ENCODE measurements at regions not wholly inside any gene's neighbourhood (a gene's known extent, or its start where the extent isn't known, plus 50 kb on each side); places are given as distances from the start of the nearest gene placed in this dataset.
"Not testable (repeated sequence)": the region's sequence is repeated elsewhere in the genome, so short reads cannot be mapped to it uniquely, and the experiment has no call there.

DNA sequence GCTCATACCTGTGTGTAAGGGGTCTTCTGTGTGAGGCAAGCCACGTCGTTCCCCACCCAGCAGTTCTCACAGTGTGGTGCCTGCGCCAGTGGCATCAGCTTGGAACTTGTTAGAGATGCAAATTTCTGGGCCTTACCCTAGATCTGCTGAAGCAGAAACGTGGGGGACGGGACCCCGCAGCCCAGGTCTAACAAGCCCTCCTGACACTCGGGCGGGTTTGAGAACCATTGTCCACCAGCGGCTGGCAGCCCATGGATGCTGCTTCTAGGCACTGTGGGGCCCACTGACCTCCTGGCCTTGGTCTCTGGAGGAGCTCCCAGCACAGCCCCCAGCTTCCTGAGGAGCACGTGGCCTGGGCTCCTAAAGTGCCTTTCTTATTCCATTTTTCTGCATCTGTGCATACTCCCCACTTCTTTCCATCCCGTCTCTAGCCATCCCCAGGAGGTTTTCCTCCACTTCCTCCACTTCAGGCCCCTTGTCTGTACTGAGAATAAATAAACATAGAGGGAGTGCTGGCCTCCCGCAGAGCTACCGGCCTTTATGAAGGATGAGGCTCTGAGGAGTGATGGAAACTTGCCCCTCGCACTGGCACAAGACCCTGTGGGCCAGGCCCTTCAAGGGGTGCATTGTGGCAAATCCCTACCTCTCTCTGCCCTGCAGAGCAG lies 94.3 kb downstream of the GALR1 start:
- no peak for TF ChIP-seq ARNT (IDR thresholded peaks at IDR 0.05)
- TF ChIP-seq BHLHE40 (IDR thresholded peaks at IDR 0.05; ENCODE audit: borderline replicate concordance) = no peak
- TF ChIP-seq TARDBP (IDR thresholded peaks at IDR 0.05) = no peak
- ChIA-PET POLR2A (no interaction called here), CTCF (interaction anchor here (1.0 kb wide), 1 partner anchor 359 kb away, joined by 3 read pairs; no protein-coding TSS in a partner anchor)
- DNase-seq (ENCODE audit: extremely low spot score) = no peak

DNA sequence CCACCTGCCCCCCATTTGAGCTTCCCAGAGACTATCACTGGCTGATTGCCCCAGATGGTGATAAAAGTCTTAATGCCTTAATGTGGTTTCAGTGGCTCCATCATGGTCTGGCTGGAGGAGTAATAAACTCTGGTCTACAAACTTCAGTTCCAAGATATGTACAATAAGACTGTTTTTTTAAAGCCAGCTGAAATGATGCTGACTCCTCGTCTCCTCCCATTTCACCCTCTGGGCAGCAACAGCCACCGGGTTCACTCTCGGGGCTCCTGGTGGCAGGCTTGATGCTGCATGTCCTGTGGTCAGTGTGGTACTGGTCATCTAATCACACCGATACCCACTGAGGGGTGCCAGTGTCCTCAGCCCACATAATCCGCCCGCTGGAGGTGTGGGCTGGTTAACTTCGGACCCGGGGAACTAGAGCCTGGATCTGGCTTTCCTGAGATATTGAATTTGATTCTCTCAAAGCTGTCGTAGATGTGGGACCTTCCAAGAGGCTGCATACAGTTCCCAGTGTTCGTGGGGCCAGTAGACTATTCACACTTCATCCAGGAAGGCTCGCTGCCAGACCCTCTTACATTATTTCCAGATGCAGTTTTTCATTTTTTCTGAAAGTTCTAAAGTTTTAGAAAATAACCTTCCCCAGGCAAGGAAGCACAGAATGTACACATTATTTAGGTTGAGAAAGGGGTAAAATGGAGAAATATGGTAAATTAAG lies 95.3 kb downstream of the GALR1 start:
- ChIA-PET POLR2A (no interaction called here), CTCF (no interaction called here)
- DNase-seq (ENCODE audit: extremely low spot score) = no peak
- TF ChIP-seq LEF1 (IDR thresholded peaks at IDR 0.05; ENCODE audit: borderline replicate concordance) (no peak), TARDBP (IDR thresholded peaks at IDR 0.05) (no peak), ELF4 (IDR thresholded peaks at IDR 0.05) (no peak), SUZ12 (IDR thresholded peaks at IDR 0.05) (no peak), BHLHE40 (IDR thresholded peaks at IDR 0.05; ENCODE audit: borderline replicate concordance) (no peak), FOXM1 (IDR thresholded peaks at IDR 0.05; ENCODE audit: borderline replicate concordance) (no peak), CTBP1 (IDR thresholded peaks at IDR 0.05; ENCODE audit: borderline replicate concordance) (no peak), SP1 (IDR thresholded peaks at IDR 0.05) (no peak)

- no peak for DNase-seq (ENCODE audit: extremely low spot score)
- ChIA-PET CTCF (no interaction called here), POLR2A (no interaction called here)
- TF ChIP-seq CTBP1 (IDR thresholded peaks at IDR 0.05; ENCODE audit: borderline replicate concordance) (no peak), BHLHE40 (IDR thresholded peaks at IDR 0.05; ENCODE audit: borderline replicate concordance) (no peak), LEF1 (IDR thresholded peaks at IDR 0.05; ENCODE audit: borderline replicate concordance) (no peak), FOXA1 (IDR thresholded peaks at IDR 0.05) (no peak), FOXK2 (IDR thresholded peaks at IDR 0.05) (no peak), FOXM1 (IDR thresholded peaks at IDR 0.05; ENCODE audit: borderline replicate concordance) (no peak), ELF4 (IDR thresholded peaks at IDR 0.05) (no peak), SP1 (IDR thresholded peaks at IDR 0.05) (no peak), SUZ12 (IDR thresholded peaks at IDR 0.05) (no peak), TARDBP (IDR thresholded peaks at IDR 0.05) (no peak), ZNF384 (IDR thresholded peaks at IDR 0.05) (no peak), HDGF (IDR thresholded peaks at IDR 0.05; ENCODE audit: borderline replicate concordance) (no peak), L3MBTL2 (conservative IDR thresholded peaks at IDR 0.05) (no peak), NFRKB (IDR thresholded peaks at IDR 0.05) (no peak), ARNT (IDR thresholded peaks at IDR 0.05) (no peak)
- TF ChIP-seq, protein P1, sequence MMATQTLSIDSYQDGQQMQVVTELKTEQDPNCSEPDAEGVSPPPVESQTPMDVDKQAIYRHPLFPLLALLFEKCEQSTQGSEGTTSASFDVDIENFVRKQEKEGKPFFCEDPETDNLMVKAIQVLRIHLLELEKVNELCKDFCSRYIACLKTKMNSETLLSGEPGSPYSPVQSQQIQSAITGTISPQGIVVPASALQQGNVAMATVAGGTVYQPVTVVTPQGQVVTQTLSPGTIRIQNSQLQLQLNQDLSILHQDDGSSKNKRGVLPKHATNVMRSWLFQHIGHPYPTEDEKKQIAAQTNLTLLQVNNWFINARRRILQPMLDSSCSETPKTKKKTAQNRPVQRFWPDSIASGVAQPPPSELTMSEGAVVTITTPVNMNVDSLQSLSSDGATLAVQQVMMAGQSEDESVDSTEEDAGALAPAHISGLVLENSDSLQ (IDR thresholded peaks at IDR 0.05) = no peak
Observed at GRCh38 chr18:77346208-77346810, 96.7 kb downstream of the GALR1 start.

- CTCF ChIA-PET; DNase-seq (ENCODE audit: extremely low spot score); POLR2A ChIA-PET: not testable (repeated sequence)
Observed at GRCh38 chr18:77353349-77353748, 103.7 kb downstream of the GALR1 start.

DNA sequence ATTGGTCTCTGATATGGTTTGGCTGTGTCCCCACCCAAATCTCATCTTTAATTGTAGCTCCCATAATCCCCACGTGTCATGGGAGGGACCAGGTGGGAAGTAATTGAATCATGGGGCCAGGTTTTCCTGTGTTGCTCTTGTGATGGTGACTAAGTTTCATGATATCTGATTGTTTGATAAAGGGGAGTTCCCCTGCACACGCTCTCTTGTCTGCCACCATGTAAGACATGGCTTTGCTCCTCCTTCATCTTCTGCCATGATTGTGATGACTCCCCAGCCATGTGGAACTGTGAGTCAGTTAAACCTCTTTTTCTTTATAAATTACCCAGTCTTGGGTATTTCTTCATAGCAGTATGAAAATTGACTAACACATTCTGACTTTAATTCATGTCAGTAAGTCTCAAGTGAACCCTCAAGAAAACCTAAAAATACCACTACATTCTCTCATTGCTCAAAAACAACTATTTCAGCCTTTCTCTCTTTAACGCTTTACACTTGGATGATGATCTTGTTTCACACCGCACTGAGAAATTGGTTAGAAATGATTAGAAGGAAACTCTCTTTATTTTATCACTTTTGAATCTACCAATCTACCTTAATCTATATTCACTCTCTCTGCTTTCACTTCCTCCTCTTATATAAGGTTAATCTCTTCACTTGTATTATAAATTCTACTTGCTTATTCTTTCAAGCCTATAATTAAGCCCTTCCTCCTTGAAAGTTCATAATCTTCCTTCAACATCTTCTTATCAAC lies 110.1 kb downstream of the GALR1 start:
- TF ChIP-seq, protein P1 (IDR thresholded peaks at IDR 0.05) = no peak
- TF ChIP-seq ARNT (IDR thresholded peaks at IDR 0.05) (no peak), FOXK2 (IDR thresholded peaks at IDR 0.05) (no peak), FOXM1 (IDR thresholded peaks at IDR 0.05; ENCODE audit: borderline replicate concordance) (no peak), ZNF384 (IDR thresholded peaks at IDR 0.05) (no peak), TARDBP (IDR thresholded peaks at IDR 0.05) (no peak), LEF1 (IDR thresholded peaks at IDR 0.05; ENCODE audit: borderline replicate concordance) (no peak), ELF4 (IDR thresholded peaks at IDR 0.05) (no peak), HDGF (IDR thresholded peaks at IDR 0.05; ENCODE audit: borderline replicate concordance) (no peak), BHLHE40 (IDR thresholded peaks at IDR 0.05; ENCODE audit: borderline replicate concordance) (no peak), CTBP1 (IDR thresholded peaks at IDR 0.05; ENCODE audit: borderline replicate concordance) (no peak), SUZ12 (IDR thresholded peaks at IDR 0.05) (no peak), SP1 (IDR thresholded peaks at IDR 0.05) (no peak), NFRKB (IDR thresholded peaks at IDR 0.05) (no peak), L3MBTL2 (conservative IDR thresholded peaks at IDR 0.05) (no peak), FOXA1 (IDR thresholded peaks at IDR 0.05) (no peak)
- CTCF ChIA-PET = no interaction called here
- no peak for DNase-seq (ENCODE audit: extremely low spot score)
- POLR2A ChIA-PET = no interaction called here

GRCh38 chr18:77360315-77361190 lies 110.9 kb downstream of the GALR1 start:
- no peak for DNase-seq (ENCODE audit: extremely low spot score)
- CTCF ChIA-PET = no interaction called here
- TF ChIP-seq BHLHE40 (IDR thresholded peaks at IDR 0.05; ENCODE audit: borderline replicate concordance) (no peak), ELF4 (IDR thresholded peaks at IDR 0.05) (no peak), ARNT (IDR thresholded peaks at IDR 0.05) (no peak), L3MBTL2 (conservative IDR thresholded peaks at IDR 0.05) (no peak), SUZ12 (IDR thresholded peaks at IDR 0.05) (no peak)
- POLR2A ChIA-PET = no interaction called here
